GM19438 (cell line): ENCODE measurements at regions not wholly inside any gene's neighbourhood (a gene's known extent, or its start where the extent isn't known, plus 50 kb on each side); places are given as distances from the start of the nearest gene placed in this dataset.

Experiments used
- ATAC-seq: cut with Tn5 transposase; IDR thresholded peaks from one replicate; pipeline ENCODE4 v1.9.1; 2021; ENCODE audit warnings: low read depth; ENCODE audit not compliant: unreplicated experiment

- no peak for ATAC-seq
These were observed 465.0 kb upstream of the ATP2B1 start for GRCh38 chr12:90173499-90174197.

- no peak for ATAC-seq
These were observed 463.9 kb upstream of the ATP2B1 start for GRCh38 chr12:90172524-90172923.

- ATAC-seq = no peak
These were observed 462.1 kb upstream of the ATP2B1 start for GRCh38 chr12:90170740-90171139.

- no peak for ATAC-seq
These were observed 459.0 kb upstream of the ATP2B1 start for GRCh38 chr12:90167518-90168208.

- no peak for ATAC-seq
These were observed 458.0 kb upstream of the ATP2B1 start for GRCh38 chr12:90166671-90167070.

- no peak for ATAC-seq
These were observed 457.4 kb upstream of the ATP2B1 start for GRCh38 chr12:90166012-90166411.

GRCh38 chr12:90163975-90164374, 455.3 kb upstream of the ATP2B1 start:
- no peak for ATAC-seq

- ATAC-seq = no peak
These were observed 445.2 kb upstream of the ATP2B1 start for GRCh38 chr12:90153827-90154226.

GRCh38 chr12:90152897-90153624, 444.4 kb upstream of the ATP2B1 start:
- no peak for ATAC-seq

- ATAC-seq = no peak
These were observed 442.9 kb upstream of the ATP2B1 start for GRCh38 chr12:90151491-90152015.

- ATAC-seq = no peak
These were observed 440.8 kb upstream of the ATP2B1 start for GRCh38 chr12:90149453-90149852.

- ATAC-seq = no peak
These were observed 420.9 kb upstream of the ATP2B1 start for GRCh38 chr12:90129366-90130030.

GRCh38 chr12:90128526-90128925, 419.9 kb upstream of the ATP2B1 start:
- ATAC-seq = no peak

GRCh38 chr12:90126125-90126524, 417.5 kb upstream of the ATP2B1 start:
- ATAC-seq = no peak

- ATAC-seq = no peak
These were observed 416.3 kb upstream of the ATP2B1 start for GRCh38 chr12:90124914-90125313.

GRCh38 chr12:90124289-90124688, 415.7 kb upstream of the ATP2B1 start:
- no peak for ATAC-seq

GRCh38 chr12:90122681-90123080, 414.0 kb upstream of the ATP2B1 start:
- ATAC-seq = no peak

GRCh38 chr12:90120627-90121026, 412.0 kb upstream of the ATP2B1 start:
- no peak for ATAC-seq

- no peak for ATAC-seq
These were observed 404.0 kb upstream of the ATP2B1 start for GRCh38 chr12:90112666-90113065.

GRCh38 chr12:90111791-90112580, 403.3 kb upstream of the ATP2B1 start:
- no peak for ATAC-seq
